Brain microvascular endothelial cell (primary cell): ENCODE measurements at regions not wholly inside any gene's neighbourhood (a gene's known extent, or its start where the extent isn't known, plus 50 kb on each side); places are given as distances from the start of the nearest gene placed in this dataset.
A peak's percentile ranks its signal among the peaks of the same experiment; 100 is the strongest.

Experiments
- DNase-seq: peaks from one replicate; pipeline ENCODE4 v3.0.0-alpha.2; 2020
- H3K27ac ChIP-seq: fragments of 250-450 bp; sonication (Bioruptor Pico); 2 replicates; pipeline ENCODE4 v1.5.1; 2020; ENCODE audit warnings: mild to moderate bottlenecking, moderate library complexity
- H3K27me3 ChIP-seq: fragments of 250-450 bp; sonication (Bioruptor Pico); replicated peaks from 2 replicates; pipeline ENCODE4 v1.5.1; 2020; ENCODE audit warnings: mild to moderate bottlenecking
- H3K36me3 ChIP-seq: fragments of 250-450 bp; sonication (Bioruptor Pico); replicated peaks from 2 replicates; pipeline ENCODE4 v1.5.1; 2020; ENCODE audit warnings: mild to moderate bottlenecking
- H3K4me3 ChIP-seq: 2 replicates; pipeline ENCODE4 v1.5.1; 2011; ENCODE audit warnings: low read depth, mild to moderate bottlenecking, control low read depth, low read length, moderate library complexity
- CTCF ChIP-seq: IDR thresholded peaks from 2 replicates; pipeline ENCODE4 v1.5.1; 2011; ENCODE audit warnings: low read depth, mild to moderate bottlenecking, moderate library complexity, low read length, control low read depth, inconsistent platforms; ENCODE audit errors: missing control alignments
- in situ Hi-C: cut with HindIII; loops from 2 replicates; pipeline ENCODE4 v1.10.0; 2017; ENCODE audit warnings: low sequenced_read_pairs, low pct_ligation_motif_present

GRCh38 chr12:115349711-115350110, 665.7 kb upstream of the TBX3 start:
- TF ChIP-seq CTCF, result no peak
- H3K36me3 ChIP-seq, result no peaks in the 10 kb centered on the region
- in situ Hi-C loops, result no loop called here
- no peak overlapping the region for H3K27ac ChIP-seq
- H3K4me3 ChIP-seq, result no peak overlapping the region
- no peak for DNase-seq
- no peaks in the 10 kb centered on the region for H3K27me3 ChIP-seq

GRCh38 chr12:115348301-115348700, 664.3 kb upstream of the TBX3 start:
- TF ChIP-seq CTCF, result no peak
- Histone ChIP-seq H3K27me3 (no peaks in the 10 kb centered on the region), H3K27ac (no peak overlapping the region), H3K4me3 (no peak overlapping the region), H3K36me3 (no peaks in the 10 kb centered on the region)
- in situ Hi-C loops, result no loop called here
- DNase-seq, result no peak

- Histone ChIP-seq H3K27me3 (no peaks in the 10 kb centered on the region), H3K4me3 (no peak overlapping the region), H3K27ac (no peak overlapping the region), H3K36me3 (no peaks in the 10 kb centered on the region)
- in situ Hi-C loops, result no loop called here
- DNase-seq, result no peak
- no peak for TF ChIP-seq CTCF
Observed at GRCh38 chr12:115343601-115344000, 659.6 kb upstream of the TBX3 start.

- in situ Hi-C loops, result no loop called here
- DNase-seq, result no peak
- Histone ChIP-seq H3K27ac (no peak overlapping the region), H3K36me3 (no peaks in the 10 kb centered on the region), H3K27me3 (no peaks in the 10 kb centered on the region), H3K4me3 (no peak overlapping the region)
- TF ChIP-seq CTCF, result no peak
Observed at GRCh38 chr12:115343008-115343407, 659.0 kb upstream of the TBX3 start.

- Histone ChIP-seq H3K4me3 (no peak overlapping the region), H3K27ac (peak overlapping the region; percentile 80), H3K27me3 (no peaks in the 10 kb centered on the region), H3K36me3 (no peaks in the 10 kb centered on the region)
- in situ Hi-C loops, result no loop called here
- peak; percentile 99 for DNase-seq
- TF ChIP-seq CTCF, result no peak
Observed at GRCh38 chr12:115341442-115341841, 657.5 kb upstream of the TBX3 start.

GRCh38 chr12:115338566-115339294, 654.8 kb upstream of the TBX3 start:
- no peak overlapping the region for H3K27ac ChIP-seq
- no peak for DNase-seq
- H3K36me3 ChIP-seq, result no peaks in the 10 kb centered on the region
- H3K4me3 ChIP-seq, result no peak overlapping the region
- in situ Hi-C loops, result no loop called here
- H3K27me3 ChIP-seq, result no peaks in the 10 kb centered on the region
- no peak for TF ChIP-seq CTCF
